Thyroid gland (tissue), 4 donors: ENCODE measurements at regions not wholly inside any gene's neighbourhood (a gene's known extent, or its start where the extent isn't known, plus 50 kb on each side); places are given as distances from the start of the nearest gene placed in this dataset.
A peak's percentile ranks its signal among the peaks of the same experiment; 100 is the strongest.

Source experiments
- DNase-seq, 2 donors: peaks; one replicate each; pipeline ENCODE4 v3.0.0-alpha.2; 2019
- H3K27ac ChIP-seq, 3 donors: fragments of 200-600 bp; sonication (generic); 1 replicate in 2 of 3; 2 replicates in 1 of 3; pipeline ENCODE4 v1.5.1; 2016 to 2019; ENCODE audit warnings: mild to moderate bottlenecking in 1 of 3, moderate library complexity in 1 of 3
- H3K27me3 ChIP-seq: fragments of 200-600 bp; sonication (generic); one replicate; pipeline ENCODE4 v1.5.1; 2019
- H3K36me3 ChIP-seq, 2 donors: fragments of 200-600 bp; sonication (generic); one replicate each; pipeline ENCODE4 v1.5.1; 2016 to 2019
- H3K4me1 ChIP-seq, 2 donors: fragments of 200-600 bp; sonication (generic); one replicate each; pipeline ENCODE4 v1.5.1; 2017 to 2019
- H3K4me3 ChIP-seq, 3 donors: fragments of 200-600 bp; sonication (generic); replicated peaks in 1 of 3; 1 replicate in 2 of 3; 2 replicates in 1 of 3; pipeline ENCODE4 v1.5.1; 2016; ENCODE audit warnings: mild to moderate bottlenecking in 1 of 3
- H3K9me3 ChIP-seq: fragments of 200-600 bp; sonication (generic); one replicate; pipeline ENCODE4 v1.5.1; 2017
- CTCF ChIP-seq, 6 experiments: fragments of 200-600 bp in 3 of 6; fragments of 450-650 bp in 3 of 6; sonication (generic) in 3 of 6; IDR thresholded peaks; one replicate each; pipeline ENCODE4 v1.5.1; 2016 to 2019; ENCODE audit warnings: antibody characterized with exemption in 6 of 6, mild to moderate bottlenecking in 2 of 6, inconsistent platforms in 1 of 6, moderate library complexity in 1 of 6
- POLR2A ChIP-seq, 2 donors: fragments of 450-650 bp; IDR thresholded peaks; one replicate each; pipeline ENCODE4 v1.6.1; 2017; ENCODE audit warnings: antibody characterized with exemption in 2 of 2, mild to moderate bottlenecking in 2 of 2, moderate library complexity in 1 of 2
- WGBS, 2 donors: methylation state at CpG; one replicate each; pipeline ENCODE4 v1.1.5; 2017; 5-methylcytosine and 5-hydroxymethylcytosine counted together
- intact Hi-C: fragments of 100-400 bp; cut with DNase I; formaldehyde crosslinking; loops from one replicate; pipeline ENCODE4 v1.15.1; 2023

- 94 to 96% methylated on average over 1 of the region's 1 CpG for WGBS, 2 donors
Measured at GRCh38 chr12:87280893-87281292, 748.3 kb downstream of the C12orf50 start.

GRCh38 chr12:87280356-87280755, 748.8 kb downstream of the C12orf50 start:
- Histone ChIP-seq H3K27me3 (no peaks in the 10 kb centered on the region), H3K4me3 (no peak overlapping the region), H3K4me1 (no peaks in the 10 kb centered on the region), H3K36me3 (no peaks in the 10 kb centered on the region), H3K9me3 (no peaks in the 10 kb centered on the region), H3K27ac (no peak overlapping the region)
- DNase-seq = no peak
- intact Hi-C loops = no loop called here
- TF ChIP-seq CTCF (IDR thresholded peaks at IDR 0.05) (no peak), POLR2A (IDR thresholded peaks at IDR 0.05) (no peak)
- 78 to 90% methylated on average over 2 of the region's 2 CpGs for WGBS, 2 donors

More at GRCh38 chr12:87280893-87281292, 748.3 kb downstream of the C12orf50 start:
- no peak overlapping the region for H3K27ac ChIP-seq
- TF ChIP-seq POLR2A (IDR thresholded peaks at IDR 0.05) (no peak), CTCF (IDR thresholded peaks at IDR 0.05) (no peak)
- intact Hi-C loops = no loop called here
- no peak overlapping the region for H3K4me3 ChIP-seq
- no peak for DNase-seq
- no peaks in the 10 kb centered on the region for H3K9me3 ChIP-seq
- H3K4me1 ChIP-seq = no peaks in the 10 kb centered on the region
- no peaks in the 10 kb centered on the region for H3K27me3 ChIP-seq
- no peaks in the 10 kb centered on the region for H3K36me3 ChIP-seq

DNA sequence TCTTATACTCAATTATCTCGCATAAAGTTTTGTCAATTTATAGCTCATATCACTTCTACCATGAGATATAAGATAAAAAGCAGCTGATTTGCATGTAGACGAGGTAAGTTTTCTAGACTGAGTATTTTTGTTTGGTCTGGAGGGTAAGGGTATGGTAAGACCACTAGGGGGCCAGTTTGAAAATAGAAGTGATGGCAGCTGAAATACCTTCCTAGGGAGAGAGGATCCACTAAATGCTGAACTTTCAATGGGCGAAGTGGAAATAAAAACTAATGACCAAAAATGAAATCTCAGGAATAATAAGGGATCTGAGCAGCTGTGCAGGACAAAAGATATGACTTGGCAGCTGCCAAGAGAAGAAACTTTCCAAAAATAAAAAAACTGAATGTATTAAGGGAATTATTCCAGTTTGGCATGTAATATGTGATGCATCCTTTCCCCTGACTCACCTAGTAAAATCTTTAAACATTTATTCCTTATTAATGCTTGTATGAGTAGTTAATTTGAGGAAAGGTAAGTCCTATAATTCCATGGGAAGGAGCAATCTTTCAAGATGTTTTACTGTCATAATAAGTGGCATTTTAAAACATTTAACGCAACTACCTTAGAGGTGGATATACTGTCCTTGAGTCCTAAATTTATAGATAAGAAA, 754.5 kb downstream of the C12orf50 start:
- no peak for DNase-seq
- Histone ChIP-seq H3K27ac (no peak overlapping the region), H3K9me3 (no peaks in the 10 kb centered on the region), H3K27me3 (no peaks in the 10 kb centered on the region), H3K36me3 (no peaks in the 10 kb centered on the region), H3K4me1 (no peaks in the 10 kb centered on the region), H3K4me3 (no peak overlapping the region)
- 66 to 74% methylated on average over 4 of the region's 4 CpGs for WGBS, 2 donors
- intact Hi-C loops = no loop called here
- peak in 4 of 6 experiments; percentile 37 to 47 (median 39) for TF ChIP-seq CTCF (IDR thresholded peaks at IDR 0.05)
- no peak for TF ChIP-seq POLR2A (IDR thresholded peaks at IDR 0.05)

DNA sequence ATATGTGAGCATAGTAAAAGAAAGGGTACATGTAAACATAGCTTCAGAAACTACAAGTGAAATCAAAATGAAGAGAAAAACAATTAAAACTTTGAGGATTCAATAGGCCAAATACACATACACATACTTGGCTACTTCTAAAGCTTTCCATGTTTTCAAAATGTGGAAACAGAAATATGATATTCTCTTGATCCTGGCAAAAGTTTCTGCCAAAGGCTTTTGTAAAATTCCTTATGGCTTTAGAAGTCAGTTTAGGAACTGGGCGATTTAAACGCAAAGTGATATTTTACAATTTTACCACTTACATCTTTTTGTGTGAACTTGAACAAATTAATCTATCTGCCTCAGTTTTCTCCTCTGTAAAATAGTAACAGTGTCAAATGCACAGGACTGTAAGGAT, 756.4 kb downstream of the C12orf50 start:
- H3K27ac ChIP-seq = no peak overlapping the region
- H3K9me3 ChIP-seq = no peaks in the 10 kb centered on the region
- H3K4me3 ChIP-seq = no peak overlapping the region
- no peak for DNase-seq
- intact Hi-C loops = no loop called here
- TF ChIP-seq POLR2A (IDR thresholded peaks at IDR 0.05) = no peak
- no peak for TF ChIP-seq CTCF (IDR thresholded peaks at IDR 0.05)
- no peaks in the 10 kb centered on the region for H3K4me1 ChIP-seq
- WGBS, 2 donors = 85 to 87% methylated on average over 2 of the region's 2 CpGs
- H3K27me3 ChIP-seq = no peaks in the 10 kb centered on the region
- H3K36me3 ChIP-seq = no peaks in the 10 kb centered on the region

GRCh38 chr12:87270919-87271318, 758.3 kb downstream of the C12orf50 start:
- H3K27ac ChIP-seq = no peak overlapping the region
- no peaks in the 10 kb centered on the region for H3K27me3 ChIP-seq
- TF ChIP-seq POLR2A (IDR thresholded peaks at IDR 0.05) (no peak), CTCF (IDR thresholded peaks at IDR 0.05) (no peak)
- intact Hi-C loops = no loop called here
- no peaks in the 10 kb centered on the region for H3K36me3 ChIP-seq
- 63% methylated on average over 3 of the region's 3 CpGs for WGBS, 2 donors
- no peaks in the 10 kb centered on the region for H3K9me3 ChIP-seq
- DNase-seq = no peak
- H3K4me1 ChIP-seq = no peaks in the 10 kb centered on the region
- no peak overlapping the region for H3K4me3 ChIP-seq
